ENCODE measurements at regions not wholly inside any gene's neighbourhood (a gene's known extent, or its start where the extent isn't known, plus 50 kb on each side); places are given as distances from the start of the nearest gene placed in this dataset.
"Not testable (repeated sequence)": the region's sequence is repeated elsewhere in the genome, so short reads cannot be mapped to it uniquely, and the experiment has no call there.

DNA sequence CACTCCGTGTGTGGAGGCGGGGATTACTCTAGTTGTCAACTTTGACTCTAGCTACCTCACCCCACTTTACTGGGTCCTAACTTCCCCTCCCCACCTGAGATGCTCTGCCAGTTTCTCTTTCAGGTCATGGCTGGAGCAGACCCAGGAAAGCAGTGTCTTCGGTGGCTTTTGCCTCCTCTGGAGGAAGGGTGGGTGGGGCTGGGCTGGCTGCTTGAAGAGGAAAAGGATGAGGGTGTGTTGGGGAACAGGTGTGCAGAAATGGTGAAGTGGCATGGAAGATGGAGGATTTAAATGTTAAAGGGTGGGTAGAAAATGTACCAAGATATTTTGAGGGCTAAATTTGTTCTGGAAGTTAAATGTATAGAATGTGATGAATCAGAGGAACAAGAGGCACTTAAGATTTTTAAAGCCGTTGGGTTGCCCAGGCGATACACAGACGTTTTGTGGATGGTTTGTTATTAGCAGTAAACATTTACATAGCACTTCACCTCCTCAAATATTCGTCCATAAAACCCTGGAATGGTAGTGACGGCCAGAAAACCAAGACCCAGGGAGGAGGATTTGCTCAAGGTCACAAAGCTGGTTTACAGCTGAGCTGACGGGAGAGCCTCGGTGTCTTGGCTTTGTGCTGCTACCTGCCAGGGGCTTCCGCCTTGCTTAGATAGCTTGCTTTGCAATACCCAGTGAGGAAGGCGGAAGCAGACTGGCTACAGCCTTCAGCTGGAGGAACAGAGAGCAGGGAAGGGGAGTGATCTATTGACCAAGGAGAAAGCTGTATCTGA, 72.2 kb upstream of the PRMT8 start:
- DNase-seq = no peak
- intact Hi-C loops (cut with DNase I) = no loop called here

DNA sequence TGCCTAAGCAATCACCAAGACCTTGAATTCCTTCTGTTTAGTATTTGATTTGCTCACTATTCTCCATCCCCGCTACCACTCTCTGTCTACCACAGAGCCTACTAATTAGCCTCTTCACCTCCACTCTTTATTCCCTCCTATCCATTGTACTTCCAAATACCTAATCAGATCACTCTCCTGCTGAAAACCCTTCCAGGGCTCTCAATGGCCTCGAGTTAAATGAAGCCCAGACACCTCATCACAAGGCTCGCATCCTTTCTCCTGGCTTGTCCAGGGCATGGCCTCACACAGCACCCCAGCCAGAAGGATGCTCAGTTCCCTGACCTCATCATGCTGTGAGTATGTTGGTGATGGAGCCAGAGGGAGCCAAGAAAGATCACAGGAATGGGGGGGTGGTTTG, 71.4 kb upstream of the PRMT8 start:
- DNase-seq = no peak
- intact Hi-C loops (cut with DNase I) = no loop called here

DNA sequence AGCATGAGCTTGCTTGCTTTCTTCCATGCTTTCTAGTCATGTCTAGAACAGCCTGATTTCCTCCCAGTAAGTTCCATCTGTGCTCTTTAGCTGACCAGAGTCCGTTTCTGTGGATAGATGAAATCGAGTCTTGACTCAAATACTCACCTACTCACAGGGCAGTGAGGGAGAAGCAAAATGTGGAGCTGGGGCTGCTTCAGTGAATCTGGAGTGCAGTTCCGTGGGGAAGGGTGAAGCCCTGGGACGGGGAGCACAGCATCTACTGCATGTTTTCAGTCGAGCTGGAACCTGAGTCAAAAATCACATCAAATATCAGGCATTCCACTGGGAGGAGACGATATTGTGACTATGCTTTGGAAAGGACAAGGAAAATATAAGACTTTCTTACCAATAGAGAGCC, 70.3 kb upstream of the PRMT8 start:
- DNase-seq = peak in 2 of 10 donors; percentile 22 to 25
- intact Hi-C loops (cut with DNase I) = no loop called here

DNA sequence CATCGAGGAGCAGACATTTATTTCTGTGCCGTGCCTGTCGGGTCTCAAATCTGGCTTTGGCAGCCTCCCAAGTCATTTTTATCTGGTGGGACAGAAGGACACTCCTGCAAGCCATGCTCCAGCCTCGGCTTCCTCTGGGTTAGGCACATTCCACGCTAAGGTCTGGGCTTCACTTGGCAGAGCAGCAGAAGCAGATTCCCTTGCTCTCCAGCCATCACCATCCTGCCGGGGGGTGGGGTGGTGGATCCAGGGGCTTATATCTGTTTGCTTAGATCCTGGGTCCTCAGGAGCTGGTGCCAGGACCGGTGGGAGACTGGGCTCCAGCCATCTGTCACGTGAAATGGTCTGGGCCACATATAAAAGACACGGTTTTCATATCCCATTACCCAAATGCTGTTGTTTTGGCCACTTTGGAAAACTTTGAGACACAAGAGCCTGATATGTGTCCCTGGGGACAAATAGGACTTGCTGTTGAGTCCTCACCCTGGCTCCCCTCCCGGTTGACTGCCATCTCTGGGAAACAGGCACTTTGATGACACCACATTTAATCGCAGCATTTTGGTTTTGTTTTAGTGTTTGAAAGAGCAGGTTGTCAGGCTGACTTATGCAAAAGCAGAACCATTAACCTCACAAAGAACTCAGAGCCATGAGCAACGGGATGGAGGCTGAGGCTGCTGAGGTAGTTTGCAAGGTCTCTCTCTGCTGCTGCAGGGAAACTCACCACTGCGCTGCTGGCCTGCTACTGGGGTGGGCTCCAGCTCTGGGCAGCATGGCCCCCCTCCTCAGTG, 69.6 kb upstream of the PRMT8 start:
- DNase-seq = peak in 1 of 10 donors; percentile 75
- intact Hi-C loops (cut with DNase I) = no loop called here

DNA sequence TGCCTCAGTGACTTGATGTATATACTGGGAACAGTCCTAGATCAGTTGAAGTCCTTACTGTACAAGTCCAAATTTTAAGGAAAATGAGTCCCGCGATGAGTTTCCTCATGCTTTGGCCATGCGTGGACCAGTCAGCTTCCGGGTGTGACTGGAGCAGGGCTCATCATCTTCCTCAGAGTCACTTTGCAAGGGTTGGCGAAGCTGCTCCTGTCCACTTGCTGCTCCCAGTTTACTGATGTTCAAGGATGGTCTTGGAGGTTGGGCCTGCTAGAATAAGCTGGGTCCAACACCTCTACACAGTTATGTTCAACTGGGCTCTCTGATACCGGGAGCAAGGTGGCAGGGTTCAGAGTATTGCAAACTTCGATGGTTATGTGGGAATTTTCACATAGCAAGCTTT, 66.2 kb upstream of the PRMT8 start:
- intact Hi-C loops (cut with DNase I); DNase-seq: not testable (repeated sequence)

DNA sequence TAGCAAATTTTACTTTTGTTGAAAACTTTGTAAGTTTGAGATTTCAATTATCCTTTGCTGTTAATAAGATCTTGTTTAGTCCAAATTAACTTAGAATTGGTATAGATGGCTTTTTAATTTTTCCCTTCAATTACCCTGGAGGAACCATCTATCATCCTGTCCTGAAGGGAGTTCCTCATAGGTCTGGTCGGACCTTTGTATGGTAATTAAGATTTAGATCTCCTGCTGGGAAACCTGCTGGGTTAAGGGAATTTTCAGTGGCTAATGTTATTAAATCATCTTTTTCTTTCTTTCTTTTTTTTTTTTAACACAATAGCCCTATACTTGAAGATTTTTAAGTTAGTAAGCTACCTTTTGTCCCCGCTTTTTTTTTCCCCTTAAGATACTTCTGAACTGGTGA, 63.0 kb upstream of the PRMT8 start:
- intact Hi-C loops (cut with DNase I) = no loop called here

DNA sequence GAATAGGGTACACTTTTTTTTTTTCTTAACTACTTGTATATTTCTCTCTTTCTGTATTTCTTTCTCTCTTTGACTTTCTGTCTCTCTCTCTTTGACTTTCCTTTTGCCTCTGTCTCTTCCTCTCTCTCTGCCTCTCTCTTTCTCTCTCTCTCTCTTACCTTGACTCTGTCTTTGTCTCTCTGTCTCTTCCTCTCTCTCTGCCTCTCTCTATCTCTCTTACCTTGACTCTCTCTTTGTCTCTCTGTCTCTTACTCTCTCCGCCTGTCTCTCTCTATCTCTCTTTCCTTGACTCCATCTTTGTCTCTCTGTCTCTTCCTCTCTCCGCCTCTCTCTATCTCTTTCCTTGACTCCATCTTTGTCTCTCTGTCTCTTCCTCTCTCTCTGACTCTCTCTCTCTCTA, 62.4 kb upstream of the PRMT8 start:
- DNase-seq = no peak
- intact Hi-C loops (cut with DNase I) = no loop called here

More for the DNA sequence above, 63.0 kb upstream of the PRMT8 start:
- no peak for DNase-seq

DNA sequence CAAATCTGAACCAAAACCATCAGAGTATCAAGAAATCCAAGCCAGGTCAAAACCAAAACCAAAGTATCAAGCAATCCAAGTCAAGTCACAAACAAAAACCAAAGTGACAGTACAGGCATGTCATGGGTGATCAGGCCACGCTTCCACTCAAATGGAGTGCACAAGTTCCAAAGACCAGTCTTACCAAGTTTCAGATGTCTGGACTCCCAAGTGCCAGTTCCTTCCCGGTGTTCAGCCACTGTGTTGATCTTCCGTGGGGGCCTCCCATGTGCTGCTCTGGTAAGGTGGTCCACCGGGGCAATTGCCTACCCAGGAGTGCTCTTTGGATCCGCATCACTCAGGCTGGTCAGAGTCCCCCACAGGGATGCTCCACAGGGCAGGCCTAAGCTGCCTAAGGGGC, 61.5 kb upstream of the PRMT8 start:
- intact Hi-C loops (cut with DNase I); DNase-seq: not testable (repeated sequence)

DNA sequence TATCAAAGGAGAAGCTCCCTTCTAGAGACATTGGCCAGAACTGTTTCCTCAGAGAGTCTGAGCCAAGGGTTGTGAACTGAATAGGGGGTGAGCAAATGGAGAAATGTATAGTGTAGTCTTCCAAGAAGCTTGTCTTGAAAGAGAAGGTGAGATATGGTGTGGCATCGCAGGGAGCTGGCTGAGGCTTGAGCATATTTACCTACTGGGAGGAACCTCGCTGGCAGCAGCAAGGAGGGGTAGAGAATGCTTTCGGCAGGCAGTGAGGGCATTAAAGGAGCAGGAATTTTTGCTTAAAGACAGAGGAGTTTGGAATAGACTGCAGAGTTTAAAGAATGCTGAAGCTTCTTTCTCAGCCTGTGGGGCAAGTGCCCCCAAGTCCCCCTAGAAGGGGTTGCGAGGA, 59.3 kb upstream of the PRMT8 start:
- DNase-seq = no peak
- intact Hi-C loops (cut with DNase I) = no loop called here

DNA sequence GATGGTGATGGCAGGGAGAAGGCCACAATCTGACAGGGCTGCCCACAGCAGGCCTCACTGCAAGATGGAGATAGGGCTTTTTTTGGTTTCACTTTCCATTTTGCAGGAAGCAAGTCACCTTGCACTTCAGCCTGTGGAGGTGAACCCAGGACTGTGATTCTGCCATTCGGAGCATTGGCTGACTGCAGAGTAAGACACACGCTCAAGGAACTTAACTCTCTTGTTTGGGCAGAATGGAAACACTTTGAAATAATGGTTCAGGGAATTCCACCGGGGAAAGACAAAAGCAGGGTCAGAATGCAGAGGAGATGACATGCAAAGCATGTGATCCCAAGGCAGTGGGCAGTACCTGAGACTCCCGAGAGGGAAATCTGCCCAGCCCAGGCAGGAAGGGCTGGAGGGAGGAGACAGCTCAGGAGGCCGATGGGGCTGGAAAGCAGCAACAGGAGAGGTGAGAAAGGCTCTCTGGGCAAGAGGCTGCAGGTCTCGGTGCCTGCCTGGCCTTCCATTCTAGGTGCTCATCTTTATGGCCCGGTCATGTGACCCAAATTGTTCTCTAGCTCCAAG, 58.7 kb upstream of the PRMT8 start:
- no peak for DNase-seq
- intact Hi-C loops (cut with DNase I) = no loop called here

DNA sequence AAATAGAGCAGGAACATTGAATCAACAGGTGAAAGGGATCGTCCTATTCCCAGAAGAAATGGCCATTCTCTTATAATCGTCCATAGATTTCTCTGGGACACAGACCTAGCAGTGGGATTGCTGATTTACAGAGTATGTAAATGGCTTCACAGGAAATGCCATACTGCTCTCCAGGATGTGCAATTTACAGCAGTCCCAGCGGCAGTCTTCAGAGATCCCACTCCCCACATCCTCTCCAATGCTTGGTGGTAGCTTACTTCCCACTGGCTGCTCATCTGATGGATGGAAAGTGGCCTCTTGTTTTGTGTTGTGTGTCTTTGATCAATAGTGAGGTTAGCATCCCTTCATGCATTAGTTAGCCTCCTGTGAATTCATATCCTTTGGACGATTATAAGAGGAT, 58.1 kb upstream of the PRMT8 start:
- intact Hi-C loops (cut with DNase I) = no loop called here
- no peak for DNase-seq

DNA sequence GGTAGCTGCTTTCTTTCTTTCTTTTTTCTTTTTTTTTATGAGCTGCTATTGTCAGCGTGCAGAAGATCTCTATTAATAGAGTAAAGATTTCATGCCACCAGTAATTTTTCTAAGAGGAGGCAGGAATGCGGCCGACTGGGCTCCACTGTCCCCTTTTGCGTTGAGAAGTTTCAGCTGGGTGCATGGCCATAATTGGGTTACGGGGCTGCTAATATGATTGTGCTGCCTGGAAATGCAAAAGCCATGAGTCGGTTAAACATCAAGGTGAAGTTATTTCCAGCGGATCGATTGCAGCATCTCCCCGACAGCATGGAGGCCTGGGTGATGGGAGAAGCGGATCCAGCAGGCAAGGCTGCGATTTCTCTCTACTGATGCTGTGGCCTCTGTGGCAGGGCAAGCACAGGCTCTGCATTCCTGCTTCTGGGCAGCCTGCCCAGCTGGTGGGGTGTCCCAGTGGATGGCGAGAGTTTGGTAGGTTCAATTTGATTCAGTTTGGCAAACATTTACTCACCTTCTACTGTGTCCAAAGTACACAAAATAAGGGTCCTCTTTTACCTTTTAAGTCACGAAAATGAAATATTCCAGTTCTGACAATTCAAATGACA, 54.4 kb upstream of the PRMT8 start:
- intact Hi-C loops (cut with DNase I) = no loop called here
- DNase-seq = no peak

DNA sequence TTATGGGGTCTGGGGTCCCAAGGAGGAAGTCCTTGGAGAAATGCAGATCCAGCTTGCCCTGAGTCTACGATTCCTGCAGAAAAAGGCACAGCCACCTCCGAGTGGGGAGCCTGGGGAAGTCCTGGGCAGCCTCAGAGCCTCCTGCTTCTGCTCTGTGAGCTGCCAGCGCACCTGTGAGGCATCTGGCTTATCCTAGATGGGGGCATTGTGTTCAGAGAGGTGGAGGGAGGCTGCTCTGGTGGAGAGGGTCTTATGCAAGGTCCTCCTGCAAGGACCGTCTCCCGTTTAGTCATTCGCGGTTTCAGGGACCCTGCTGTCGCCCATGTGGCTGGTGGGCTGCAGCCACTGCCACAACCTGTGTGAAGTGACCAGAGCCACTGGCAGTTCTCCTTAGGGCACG, 53.0 kb upstream of the PRMT8 start:
- DNase-seq = peak in 1 of 10 donors; percentile 77
- intact Hi-C loops (cut with DNase I) = no loop called here

DNA sequence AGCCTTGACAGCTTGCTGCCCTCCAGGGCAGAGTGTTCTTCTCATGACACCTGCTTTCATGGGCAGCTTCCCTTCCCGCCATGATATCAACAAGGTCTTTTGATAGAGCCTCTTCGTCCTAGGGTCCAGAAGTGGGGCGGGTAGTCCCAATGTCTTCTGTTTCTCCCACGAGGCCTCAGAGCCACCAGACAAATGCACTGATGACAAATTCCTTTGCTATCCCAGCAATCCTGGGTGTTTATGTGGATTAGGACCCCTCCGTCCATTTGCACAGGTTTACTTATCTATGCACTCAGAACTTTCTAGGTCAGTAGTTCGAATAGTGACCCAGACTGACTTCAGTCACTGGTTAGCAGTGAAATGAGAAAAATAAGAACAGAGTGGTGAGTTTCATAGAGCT, 52.6 kb upstream of the PRMT8 start:
- intact Hi-C loops (cut with DNase I) = no loop called here
- no peak for DNase-seq

Data from posterior cingulate gyrus (tissue), 11 donors.